ENCODE measurements at regions not wholly inside any gene's neighbourhood (a gene's known extent, or its start where the extent isn't known, plus 50 kb on each side); places are given as distances from the start of the nearest gene placed in this dataset.
A peak's percentile ranks its signal among the peaks of the same experiment; 100 is the strongest.

GRCh38 chr16:82298472-82298871 is 128.4 kb upstream of the MPHOSPH6 start (continued):
- TF ChIP-seq CTCF (IDR thresholded peaks at IDR 0.05 in 2 of 3, conservative IDR thresholded peaks at IDR 0.05 in 1 of 3; ENCODE audit: insufficient read depth in 2 of 3, low read depth in 1 of 3, low read length in 3 of 3) (no peak), ZNF76 (CRISPR knock-in tag; IDR thresholded peaks at IDR 0.05; ENCODE audit: borderline replicate concordance) (no peak), ZNF561 (CRISPR knock-in tag; conservative IDR thresholded peaks at IDR 0.05) (no peak)

GRCh38 chr16:82295290-82296201 is 125.5 kb upstream of the MPHOSPH6 start:
- Histone ChIP-seq H3K27ac (ENCODE audit: extremely low read depth, low read depth, low read length) (no peak overlapping the region), H3K27me3 (ENCODE audit: control insufficient read depth in 2 of 2, insufficient read depth in 2 of 2, low read length in 2 of 2) (no peaks in the 10 kb centered on the region), H2AFZ (ENCODE audit: low read depth, low read length) (no peak overlapping the region), H3K4me1 (replicated peaks in 1 of 2; ENCODE audit: control insufficient read depth in 2 of 2, insufficient read depth in 2 of 2, low read length in 2 of 2) (no peaks in the 10 kb centered on the region), H3K4me2 (ENCODE audit: insufficient read depth, low read length) (no peak overlapping the region), H3K79me2 (ENCODE audit: control insufficient read depth, insufficient read depth, low read length) (no peaks in the 10 kb centered on the region), H3K4me3 (no peak overlapping the region), H3K9ac (ENCODE audit: insufficient read depth in 1 of 2, low read depth in 2 of 2, low read length in 2 of 2) (no peak overlapping the region), H3K9me3 (replicated peaks; ENCODE audit: control insufficient read depth, insufficient read depth, low read depth, low read length) (no peaks in the 10 kb centered on the region), H4K20me1 (replicated peaks; ENCODE audit: control insufficient read depth, insufficient read depth, low read length) (no peaks in the 10 kb centered on the region), H3K36me3 (ENCODE audit: control insufficient read depth, insufficient read depth, low read length) (no peaks in the 10 kb centered on the region), H3K9me1 (ENCODE audit: control insufficient read depth, insufficient read depth, low read length) (no peaks in the 10 kb centered on the region)
- FAIRE-seq: no peak
- in situ Hi-C loops (cut with MboI): no loop called here
- no peak for DNase-seq (ENCODE audit: extremely low read depth in 1 of 4, low spot score in 3 of 4)
- under 1% methylated on average over 9 of the region's 9 CpGs for WGBS (ENCODE audit: insufficient coverage, low coverage, missing lambda C conversion rate)
- no TSS peak for BruUV-seq (replicated peaks)
- intact Hi-C loops (cut with micrococcal nuclease): no loop called here
- POLR2A ChIA-PET: no interaction called here
- ATAC-seq: no peak
- CTCF ChIA-PET (ENCODE audit: low intra/inter-chr PET ratio): no interaction called here
- peak; percentile 89; the same call in 1 of the 2 replicates for TF ChIP-seq ZNF449 (CRISPR knock-in tag; IDR thresholded peaks at IDR 0.05)
- no peak for TF ChIP-seq TARDBP (IDR thresholded peaks at IDR 0.05)

All from K562 (cell line).